ENCODE measurements at regions not wholly inside any gene's neighbourhood (a gene's known extent, or its start where the extent isn't known, plus 50 kb on each side); places are given as distances from the start of the nearest gene placed in this dataset.

GRCh38 chr17:77772461-77772897, 186.0 kb upstream of the TNRC6C start:
- DNase-seq (ENCODE audit: extremely low spot score, insufficient read length, low read depth), result peak; percentile 62
- peak; percentile 9 for FAIRE-seq

- FAIRE-seq, result no peak
Measured at GRCh38 chr17:77772899-77773358, 185.6 kb upstream of the TNRC6C start.

GRCh38 chr17:77774182-77774581, 184.3 kb upstream of the TNRC6C start:
- DNase-seq (ENCODE audit: extremely low spot score, insufficient read length, low read depth) (no peak), FAIRE-seq (no peak)

More at GRCh38 chr17:77772899-77773358, 185.6 kb upstream of the TNRC6C start:
- DNase-seq (ENCODE audit: extremely low spot score, insufficient read length, low read depth), result no peak

GRCh38 chr17:77778636-77779489, 179.6 kb upstream of the TNRC6C start:
- FAIRE-seq (no peak), DNase-seq (ENCODE audit: extremely low spot score, insufficient read length, low read depth) (no peak)

- no peak for FAIRE-seq
Measured at GRCh38 chr17:77779711-77780539, 178.6 kb upstream of the TNRC6C start.

GRCh38 chr17:77781536-77781935, 177.0 kb upstream of the TNRC6C start:
- no peak for FAIRE-seq
- DNase-seq (ENCODE audit: extremely low spot score, insufficient read length, low read depth), result no peak

More at GRCh38 chr17:77779711-77780539, 178.6 kb upstream of the TNRC6C start:
- no peak for DNase-seq (ENCODE audit: extremely low spot score, insufficient read length, low read depth)

GRCh38 chr17:77782201-77782600, 176.3 kb upstream of the TNRC6C start:
- DNase-seq (ENCODE audit: extremely low spot score, insufficient read length, low read depth) (no peak), FAIRE-seq (no peak)

GRCh38 chr17:77782611-77783010, 175.9 kb upstream of the TNRC6C start:
- DNase-seq (ENCODE audit: extremely low spot score, insufficient read length, low read depth) (no peak), FAIRE-seq (no peak)

- DNase-seq (ENCODE audit: extremely low spot score, insufficient read length, low read depth) (peak; percentile 30), FAIRE-seq (peak; percentile 59)
Measured at GRCh38 chr17:77783991-77784820, 174.3 kb upstream of the TNRC6C start.

GRCh38 chr17:77785312-77785905, 173.1 kb upstream of the TNRC6C start:
- DNase-seq (ENCODE audit: extremely low spot score, insufficient read length, low read depth) (no peak), FAIRE-seq (no peak)

GRCh38 chr17:77786090-77786489, 172.4 kb upstream of the TNRC6C start:
- FAIRE-seq (no peak), DNase-seq (ENCODE audit: extremely low spot score, insufficient read length, low read depth) (no peak)

- DNase-seq (ENCODE audit: extremely low spot score, insufficient read length, low read depth), result no peak
- FAIRE-seq, result no peak
Measured at GRCh38 chr17:77786740-77787505, 171.6 kb upstream of the TNRC6C start.

- no peak for DNase-seq (ENCODE audit: extremely low spot score, insufficient read length, low read depth)
- FAIRE-seq, result no peak
Measured at GRCh38 chr17:77790143-77790829, 168.2 kb upstream of the TNRC6C start.

- no peak for DNase-seq (ENCODE audit: extremely low spot score, insufficient read length, low read depth)
- no peak for FAIRE-seq
Measured at GRCh38 chr17:77792626-77793025, 165.9 kb upstream of the TNRC6C start.

GRCh38 chr17:77793146-77793970, 165.1 kb upstream of the TNRC6C start:
- FAIRE-seq (no peak), DNase-seq (ENCODE audit: extremely low spot score, insufficient read length, low read depth) (no peak)

- FAIRE-seq, result no peak
- DNase-seq (ENCODE audit: extremely low spot score, insufficient read length, low read depth), result no peak
Measured at GRCh38 chr17:77793971-77794235, 164.6 kb upstream of the TNRC6C start.

- no peak for FAIRE-seq
- DNase-seq (ENCODE audit: extremely low spot score, insufficient read length, low read depth), result no peak
Measured at GRCh38 chr17:77794846-77795245, 163.7 kb upstream of the TNRC6C start.

GRCh38 chr17:77795685-77796084, 162.8 kb upstream of the TNRC6C start:
- FAIRE-seq (no peak), DNase-seq (ENCODE audit: extremely low spot score, insufficient read length, low read depth) (no peak)
